ENCODE measurements at regions not wholly inside any gene's neighbourhood (a gene's known extent, or its start where the extent isn't known, plus 50 kb on each side); places are given as distances from the start of the nearest gene placed in this dataset.
A peak's percentile ranks its signal among the peaks of the same experiment; 100 is the strongest.

- Histone ChIP-seq H3K27me3 (no peaks in the 10 kb centered on the region), H3K27ac (no peak overlapping the region), H3K4me1 (no peaks in the 10 kb centered on the region), H3K4me3 (no peak overlapping the region), H3K9me3 (peaks cover 0 to 9% (median 3%) of the 10 kb centered on the region in 4 donors), H3K36me3 (no peaks in the 10 kb centered on the region)
- no peak for DNase-seq
- TF ChIP-seq, protein P1, sequence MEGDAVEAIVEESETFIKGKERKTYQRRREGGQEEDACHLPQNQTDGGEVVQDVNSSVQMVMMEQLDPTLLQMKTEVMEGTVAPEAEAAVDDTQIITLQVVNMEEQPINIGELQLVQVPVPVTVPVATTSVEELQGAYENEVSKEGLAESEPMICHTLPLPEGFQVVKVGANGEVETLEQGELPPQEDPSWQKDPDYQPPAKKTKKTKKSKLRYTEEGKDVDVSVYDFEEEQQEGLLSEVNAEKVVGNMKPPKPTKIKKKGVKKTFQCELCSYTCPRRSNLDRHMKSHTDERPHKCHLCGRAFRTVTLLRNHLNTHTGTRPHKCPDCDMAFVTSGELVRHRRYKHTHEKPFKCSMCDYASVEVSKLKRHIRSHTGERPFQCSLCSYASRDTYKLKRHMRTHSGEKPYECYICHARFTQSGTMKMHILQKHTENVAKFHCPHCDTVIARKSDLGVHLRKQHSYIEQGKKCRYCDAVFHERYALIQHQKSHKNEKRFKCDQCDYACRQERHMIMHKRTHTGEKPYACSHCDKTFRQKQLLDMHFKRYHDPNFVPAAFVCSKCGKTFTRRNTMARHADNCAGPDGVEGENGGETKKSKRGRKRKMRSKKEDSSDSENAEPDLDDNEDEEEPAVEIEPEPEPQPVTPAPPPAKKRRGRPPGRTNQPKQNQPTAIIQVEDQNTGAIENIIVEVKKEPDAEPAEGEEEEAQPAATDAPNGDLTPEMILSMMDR (IDR thresholded peaks at IDR 0.05): no peak
- TF ChIP-seq POLR2A (IDR thresholded peaks at IDR 0.05) (no peak), EP300 (IDR thresholded peaks at IDR 0.05) (no peak), POLR2AphosphoS5 (IDR thresholded peaks at IDR 0.05) (no peak)
- intact Hi-C loops (cut with DNase I; ENCODE audit: low total_unique reads): no loop called here
Observed at GRCh38 chr13:77999746-78000145, 81.1 kb upstream of the EDNRB start.

- Histone ChIP-seq H3K9me3 (no peaks in the 10 kb centered on the region), H3K27ac (no peak overlapping the region), H3K4me3 (no peak overlapping the region), H3K27me3 (no peaks in the 10 kb centered on the region), H3K36me3 (no peaks in the 10 kb centered on the region), H3K4me1 (no peaks in the 10 kb centered on the region)
- WGBS, 5 donors: 72 to 84% (median 81%) methylated on average over 3 of the region's 3 CpGs
- intact Hi-C loops (cut with DNase I; ENCODE audit: low total_unique reads): no loop called here
- DNase-seq: peak in 1 of 2 donors; percentile 14
- TF ChIP-seq, protein P1 (IDR thresholded peaks at IDR 0.05): no peak
- TF ChIP-seq POLR2AphosphoS5 (IDR thresholded peaks at IDR 0.05) (no peak), POLR2A (IDR thresholded peaks at IDR 0.05) (no peak), EP300 (IDR thresholded peaks at IDR 0.05) (no peak)
Observed at GRCh38 chr13:77994166-77994565, 75.5 kb upstream of the EDNRB start.

DNA sequence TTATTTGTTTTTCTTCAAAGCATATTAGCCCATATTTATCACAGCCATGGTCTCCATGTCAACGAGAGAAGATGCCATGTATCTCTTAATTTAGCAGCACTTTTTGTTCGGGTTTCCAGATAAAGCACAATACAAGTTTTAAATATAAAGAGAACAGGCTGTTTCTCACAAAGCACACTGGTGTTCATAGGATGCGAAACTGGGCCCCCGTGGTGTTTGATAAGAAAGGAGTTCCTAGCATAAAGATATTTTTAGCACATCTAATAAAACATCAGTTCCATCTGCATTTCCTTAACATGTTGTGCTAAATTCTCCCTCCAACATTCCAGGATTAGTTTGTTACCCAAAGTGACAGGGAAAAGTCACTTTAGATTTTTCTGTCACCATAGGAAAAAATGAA is 72.4 kb upstream of the EDNRB start:
- WGBS, 5 donors: 42 to 62% (median 56%) methylated on average over 4 of the region's 4 CpGs

DNA sequence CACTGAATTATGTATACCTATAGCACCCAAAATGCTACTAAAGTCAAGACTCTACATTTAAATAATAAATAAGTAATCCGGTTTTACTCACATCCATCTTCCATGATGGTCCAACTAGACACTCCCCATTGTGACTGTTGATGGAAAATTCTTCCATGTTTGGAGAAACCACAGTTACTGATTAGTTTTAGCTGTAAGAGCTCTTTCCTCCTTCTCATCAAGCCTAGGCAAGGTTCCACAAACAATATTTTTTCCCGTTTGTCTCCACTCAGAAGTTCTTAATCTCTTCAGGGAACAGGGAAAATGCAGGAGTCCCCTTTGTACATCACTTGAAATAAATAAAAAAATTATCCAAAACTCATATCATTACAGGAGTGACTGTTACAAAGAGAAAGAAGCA is 70.7 kb upstream of the EDNRB start:
- H3K4me3 ChIP-seq: no peak overlapping the region
- intact Hi-C loops (cut with DNase I; ENCODE audit: low total_unique reads): no loop called here
- H3K27ac ChIP-seq: no peak overlapping the region
- TF ChIP-seq, protein P1 (IDR thresholded peaks at IDR 0.05): no peak
- no peak for TF ChIP-seq EP300 (IDR thresholded peaks at IDR 0.05)
- TF ChIP-seq POLR2A (IDR thresholded peaks at IDR 0.05): no peak
- no peak for TF ChIP-seq POLR2AphosphoS5 (IDR thresholded peaks at IDR 0.05)
- no peaks in the 10 kb centered on the region for H3K9me3 ChIP-seq
- no peaks in the 10 kb centered on the region for H3K4me1 ChIP-seq
- H3K27me3 ChIP-seq: no peaks in the 10 kb centered on the region
- no peak for DNase-seq
- H3K36me3 ChIP-seq: no peaks in the 10 kb centered on the region
- 41 to 83% (median 81%) methylated on average over 2 of the region's 2 CpGs for WGBS, 5 donors

More for the DNA sequence above, 72.4 kb upstream of the EDNRB start:
- Histone ChIP-seq H3K9me3 (no peaks in the 10 kb centered on the region), H3K4me3 (no peak overlapping the region), H3K36me3 (no peaks in the 10 kb centered on the region), H3K4me1 (no peaks in the 10 kb centered on the region), H3K27me3 (no peaks in the 10 kb centered on the region), H3K27ac (no peak overlapping the region)
- intact Hi-C loops (cut with DNase I; ENCODE audit: low total_unique reads): no loop called here
- TF ChIP-seq POLR2AphosphoS5 (IDR thresholded peaks at IDR 0.05) (no peak), EP300 (IDR thresholded peaks at IDR 0.05) (no peak), POLR2A (IDR thresholded peaks at IDR 0.05) (no peak)
- TF ChIP-seq, protein P1 (IDR thresholded peaks at IDR 0.05): no peak
- DNase-seq: no peak
